GM23338 (cell line): ENCODE measurements at regions not wholly inside any gene's neighbourhood (a gene's known extent, or its start where the extent isn't known, plus 50 kb on each side); places are given as distances from the start of the nearest gene placed in this dataset.
A peak's percentile ranks its signal among the peaks of the same experiment; 100 is the strongest.

ENCODE experiments used
- ATAC-seq: fragments of 200-7000 bp; cut with Tn5 transposase; 3 replicates; pipeline ENCODE4 v1.9.1; 2020
- DNase-seq: peaks from one replicate; pipeline ENCODE4 v3.0.0-alpha.2; 2015; ENCODE audit warnings: low spot score
- H2AFZ ChIP-seq: fragments of 200-600 bp; sonication (generic); 2 replicates; pipeline ENCODE4 v1.8.0; 2016; ENCODE audit warnings: antibody characterized with exemption, mild to moderate bottlenecking, moderate library complexity
- H3F3A ChIP-seq: fragments of 200-600 bp; sonication (generic); replicated peaks from 2 replicates; pipeline ENCODE4 v1.8.0; 2017; ENCODE audit warnings: antibody characterized with exemption, mixed run types, low read depth
- H3K27ac ChIP-seq: fragments of 200-600 bp; sonication (generic); 2 replicates; pipeline ENCODE4 v1.6.1; 2016; ENCODE audit warnings: low read depth
- H3K27me3 ChIP-seq: fragments of 200-600 bp; sonication (generic); 2 replicates; pipeline ENCODE4 v1.8.0; 2016; ENCODE audit warnings: mild to moderate bottlenecking, mixed run types, moderate library complexity; ENCODE audit not compliant: insufficient read depth
- H3K36me3 ChIP-seq: fragments of 200-600 bp; sonication (generic); 2 replicates; pipeline ENCODE4 v1.8.0; 2016; ENCODE audit warnings: mild to moderate bottlenecking; ENCODE audit not compliant: insufficient read depth
- H3K4me1 ChIP-seq: fragments of 200-600 bp; sonication (generic); 2 replicates; pipeline ENCODE4 v1.8.0; 2016; ENCODE audit warnings: mild to moderate bottlenecking, moderate library complexity; ENCODE audit not compliant: insufficient read depth
- H3K4me2 ChIP-seq: fragments of 200-600 bp; sonication (generic); 2 replicates; pipeline ENCODE4 v1.7.1; 2017; ENCODE audit warnings: mixed run types
- H3K4me3 ChIP-seq: fragments of 200-600 bp; sonication (generic); 2 replicates; pipeline ENCODE4 v1.6.1; 2016; ENCODE audit warnings: mixed run types
- H3K79me2 ChIP-seq: fragments of 200-600 bp; sonication (generic); replicated peaks from 2 replicates; pipeline ENCODE4 v1.8.0; 2017; ENCODE audit warnings: mild to moderate bottlenecking; ENCODE audit not compliant: insufficient read depth
- H3K9me2 ChIP-seq: fragments of 200-600 bp; sonication (generic); 2 replicates; pipeline ENCODE4 v1.8.0; 2017; ENCODE audit not compliant: insufficient read depth
- H4K20me1 ChIP-seq: fragments of 200-600 bp; sonication (generic); replicated peaks from 2 replicates; pipeline ENCODE4 v1.8.0; 2017; ENCODE audit warnings: mild to moderate bottlenecking; ENCODE audit not compliant: insufficient read depth
- H3K27ac Mint-ChIP-seq: 2 replicates; pipeline ENCODE4 v1.8.0; 2020; ENCODE audit warnings: inconsistent platforms, mild to moderate bottlenecking, moderate library complexity, mixed read lengths
- H3K27me3 Mint-ChIP-seq: 3 replicates; pipeline ENCODE4 v1.8.0; 2022; ENCODE audit warnings: low read depth, mild to moderate bottlenecking, moderate library complexity, mixed read lengths, inconsistent platforms; ENCODE audit not compliant: insufficient read depth, poor library complexity
- H3K36me3 Mint-ChIP-seq: 3 replicates; pipeline ENCODE4 v1.8.0; 2021; ENCODE audit warnings: low read depth, mild to moderate bottlenecking, inconsistent platforms, moderate library complexity, mixed read lengths
- H3K4me1 Mint-ChIP-seq: 3 replicates; pipeline ENCODE4 v1.8.0; 2020; ENCODE audit warnings: mild to moderate bottlenecking, inconsistent platforms, mixed read lengths
- H3K4me3 Mint-ChIP-seq: 3 replicates; pipeline ENCODE4 v1.8.0; 2021; ENCODE audit warnings: moderate library complexity, mild to moderate bottlenecking, inconsistent platforms, mixed read lengths
- H3K9me3 Mint-ChIP-seq: 3 replicates; pipeline ENCODE4 v1.8.0; 2020; ENCODE audit warnings: moderate library complexity, mild to moderate bottlenecking, inconsistent platforms, mixed read lengths
- CREB1 ChIP-seq: fragments of 250-450 bp; sonication (Bioruptor Pico); IDR thresholded peaks from 2 replicates; pipeline ENCODE4 v1.5.0; 2020; ENCODE audit warnings: low read depth, mild to moderate bottlenecking, moderate library complexity
- EZH2 ChIP-seq: fragments of 200-600 bp; sonication (generic); IDR thresholded peaks from one replicate; pipeline ENCODE4 v1.8.0; 2017; ENCODE audit warnings: antibody characterized with exemption, mild to moderate bottlenecking, low read depth; ENCODE audit not compliant: unreplicated experiment
- EZH2phosphoT487 ChIP-seq: fragments of 200-600 bp; sonication (generic); IDR thresholded peaks from one replicate; pipeline ENCODE4 v1.8.1; 2018; ENCODE audit warnings: antibody characterized with exemption; ENCODE audit not compliant: unreplicated experiment
- JUNB ChIP-seq: IDR thresholded peaks from one replicate; pipeline ENCODE4 v1.6.1; 2016; ENCODE audit warnings: antibody characterized with exemption; ENCODE audit not compliant: unreplicated experiment
- NANOG ChIP-seq: IDR thresholded peaks from 2 replicates; pipeline ENCODE4 v1.6.1; 2016; ENCODE audit warnings: antibody characterized with exemption, borderline replicate concordance
- POLR2AphosphoS5 ChIP-seq: IDR thresholded peaks from 2 replicates; pipeline ENCODE4 v1.6.1; 2016; ENCODE audit warnings: antibody characterized with exemption, low read depth
- STAT1 ChIP-seq: IDR thresholded peaks from one replicate; pipeline ENCODE4 v1.6.1; 2016; ENCODE audit warnings: antibody characterized with exemption; ENCODE audit not compliant: unreplicated experiment
- ZNF114 ChIP-seq: fragments of 250-450 bp; sonication (Bioruptor Pico); IDR thresholded peaks from 2 replicates; pipeline ENCODE4 v1.5.0; 2020; ENCODE audit warnings: mild to moderate bottlenecking, moderate library complexity
- ZNF331 ChIP-seq: fragments of 250-450 bp; sonication (Bioruptor Pico); IDR thresholded peaks from 2 replicates; pipeline ENCODE4 v1.5.0; 2020; ENCODE audit warnings: low read depth, mild to moderate bottlenecking, moderate library complexity
- TF ChIP-seq, protein P1 (sequence below), 2 experiments: fragments of 200-600 bp in 1 of 2; sonication (generic) in 1 of 2; conservative IDR thresholded peaks; 2 replicates each; pipeline versions ENCODE4 v1.5.1 to v1.6.1; 2016 to 2017; ENCODE audit warnings: antibody characterized with exemption in 2 of 2, low read depth in 2 of 2, mild to moderate bottlenecking in 2 of 2, moderate library complexity in 1 of 2
- TF ChIP-seq, protein P2 (sequence below): IDR thresholded peaks from 2 replicates; pipeline ENCODE4 v1.6.1; 2016; ENCODE audit warnings: antibody characterized with exemption
- TF ChIP-seq, protein P3 (sequence below): IDR thresholded peaks from one replicate; pipeline ENCODE4 v1.6.1; 2018; ENCODE audit warnings: antibody characterized with exemption; ENCODE audit not compliant: unreplicated experiment
- TF ChIP-seq, protein P4 (sequence below): fragments of 250-450 bp; sonication (Bioruptor Pico); IDR thresholded peaks from 2 replicates; pipeline ENCODE4 v1.5.0; 2020; ENCODE audit warnings: mild to moderate bottlenecking, moderate library complexity

DNA sequence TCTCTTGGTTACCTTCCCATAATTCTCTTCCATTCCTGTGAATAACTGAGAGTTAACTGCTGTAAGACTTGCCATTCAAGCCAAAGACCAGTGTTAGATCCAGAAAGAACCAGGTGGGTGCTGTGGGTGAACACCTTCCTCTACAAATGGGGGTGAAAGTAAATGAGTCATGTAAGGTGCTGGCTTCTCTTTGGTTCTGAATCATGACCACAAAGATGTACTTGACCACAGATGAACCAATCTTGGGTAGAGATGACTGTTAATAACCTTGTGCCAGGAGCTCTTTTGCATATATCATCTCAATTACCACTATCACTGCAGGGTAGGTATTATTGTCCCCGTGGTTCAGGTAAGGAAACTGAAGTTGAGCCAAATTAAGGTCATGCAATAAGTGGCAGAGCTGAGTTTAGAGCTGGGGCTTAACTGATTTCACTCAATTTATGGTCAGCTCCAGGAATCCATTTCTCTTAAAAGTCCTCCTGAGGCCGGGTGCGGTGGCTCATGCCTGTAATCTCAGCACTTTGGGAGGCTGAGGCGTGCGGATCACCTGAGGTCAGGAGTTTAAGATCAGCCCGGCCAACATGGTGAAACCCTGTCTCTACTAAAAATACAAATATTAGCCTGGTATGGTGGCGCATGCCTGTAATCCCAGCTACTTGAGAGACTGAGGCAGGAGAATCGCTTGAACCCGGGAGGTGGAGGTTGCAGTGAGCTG, 244.9 kb upstream of the CXCR4 start:
- no peaks in the 10 kb centered on the region; the same call in 2 of the 3 replicates for H3K9me3 Mint-ChIP-seq
- Histone ChIP-seq H3K27ac (no peak overlapping the region), H3K4me2 (no peak overlapping the region), H3K4me3 (no peak overlapping the region), H3K27me3 (no peaks in the 10 kb centered on the region), H3K4me1 (0 out of 2 replicates have a peak, but pooled peaks cover 4% of the 10 kb centered on the region), H2AFZ (peak overlapping the region; percentile 87; the same call in 1 of the 2 replicates), H3K9me2 (peaks cover 5% of the 10 kb centered on the region; the same call in 1 of the 2 replicates), H3K36me3 (no peaks in the 10 kb centered on the region; the same call in 1 of the 2 replicates), H4K20me1 (no peaks in the 10 kb centered on the region), H3F3A (no peaks in the 10 kb centered on the region), H3K79me2 (no peaks in the 10 kb centered on the region)
- H3K4me3 Mint-ChIP-seq = no peak overlapping the region
- TF ChIP-seq EZH2 = no peak
- TF ChIP-seq NANOG = no peak
- TF ChIP-seq, protein P1, sequence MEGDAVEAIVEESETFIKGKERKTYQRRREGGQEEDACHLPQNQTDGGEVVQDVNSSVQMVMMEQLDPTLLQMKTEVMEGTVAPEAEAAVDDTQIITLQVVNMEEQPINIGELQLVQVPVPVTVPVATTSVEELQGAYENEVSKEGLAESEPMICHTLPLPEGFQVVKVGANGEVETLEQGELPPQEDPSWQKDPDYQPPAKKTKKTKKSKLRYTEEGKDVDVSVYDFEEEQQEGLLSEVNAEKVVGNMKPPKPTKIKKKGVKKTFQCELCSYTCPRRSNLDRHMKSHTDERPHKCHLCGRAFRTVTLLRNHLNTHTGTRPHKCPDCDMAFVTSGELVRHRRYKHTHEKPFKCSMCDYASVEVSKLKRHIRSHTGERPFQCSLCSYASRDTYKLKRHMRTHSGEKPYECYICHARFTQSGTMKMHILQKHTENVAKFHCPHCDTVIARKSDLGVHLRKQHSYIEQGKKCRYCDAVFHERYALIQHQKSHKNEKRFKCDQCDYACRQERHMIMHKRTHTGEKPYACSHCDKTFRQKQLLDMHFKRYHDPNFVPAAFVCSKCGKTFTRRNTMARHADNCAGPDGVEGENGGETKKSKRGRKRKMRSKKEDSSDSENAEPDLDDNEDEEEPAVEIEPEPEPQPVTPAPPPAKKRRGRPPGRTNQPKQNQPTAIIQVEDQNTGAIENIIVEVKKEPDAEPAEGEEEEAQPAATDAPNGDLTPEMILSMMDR (conservative IDR thresholded peaks at IDR 0.05; ENCODE audit: low read depth in 2 of 2) = no peak
- no peak for TF ChIP-seq JUNB
- TF ChIP-seq, protein P2, sequence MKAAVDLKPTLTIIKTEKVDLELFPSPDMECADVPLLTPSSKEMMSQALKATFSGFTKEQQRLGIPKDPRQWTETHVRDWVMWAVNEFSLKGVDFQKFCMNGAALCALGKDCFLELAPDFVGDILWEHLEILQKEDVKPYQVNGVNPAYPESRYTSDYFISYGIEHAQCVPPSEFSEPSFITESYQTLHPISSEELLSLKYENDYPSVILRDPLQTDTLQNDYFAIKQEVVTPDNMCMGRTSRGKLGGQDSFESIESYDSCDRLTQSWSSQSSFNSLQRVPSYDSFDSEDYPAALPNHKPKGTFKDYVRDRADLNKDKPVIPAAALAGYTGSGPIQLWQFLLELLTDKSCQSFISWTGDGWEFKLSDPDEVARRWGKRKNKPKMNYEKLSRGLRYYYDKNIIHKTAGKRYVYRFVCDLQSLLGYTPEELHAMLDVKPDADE = no peak
- TF ChIP-seq STAT1 = no peak
- TF ChIP-seq ZNF114 (CRISPR knock-in tag) = no peak
- TF ChIP-seq, protein P3, sequence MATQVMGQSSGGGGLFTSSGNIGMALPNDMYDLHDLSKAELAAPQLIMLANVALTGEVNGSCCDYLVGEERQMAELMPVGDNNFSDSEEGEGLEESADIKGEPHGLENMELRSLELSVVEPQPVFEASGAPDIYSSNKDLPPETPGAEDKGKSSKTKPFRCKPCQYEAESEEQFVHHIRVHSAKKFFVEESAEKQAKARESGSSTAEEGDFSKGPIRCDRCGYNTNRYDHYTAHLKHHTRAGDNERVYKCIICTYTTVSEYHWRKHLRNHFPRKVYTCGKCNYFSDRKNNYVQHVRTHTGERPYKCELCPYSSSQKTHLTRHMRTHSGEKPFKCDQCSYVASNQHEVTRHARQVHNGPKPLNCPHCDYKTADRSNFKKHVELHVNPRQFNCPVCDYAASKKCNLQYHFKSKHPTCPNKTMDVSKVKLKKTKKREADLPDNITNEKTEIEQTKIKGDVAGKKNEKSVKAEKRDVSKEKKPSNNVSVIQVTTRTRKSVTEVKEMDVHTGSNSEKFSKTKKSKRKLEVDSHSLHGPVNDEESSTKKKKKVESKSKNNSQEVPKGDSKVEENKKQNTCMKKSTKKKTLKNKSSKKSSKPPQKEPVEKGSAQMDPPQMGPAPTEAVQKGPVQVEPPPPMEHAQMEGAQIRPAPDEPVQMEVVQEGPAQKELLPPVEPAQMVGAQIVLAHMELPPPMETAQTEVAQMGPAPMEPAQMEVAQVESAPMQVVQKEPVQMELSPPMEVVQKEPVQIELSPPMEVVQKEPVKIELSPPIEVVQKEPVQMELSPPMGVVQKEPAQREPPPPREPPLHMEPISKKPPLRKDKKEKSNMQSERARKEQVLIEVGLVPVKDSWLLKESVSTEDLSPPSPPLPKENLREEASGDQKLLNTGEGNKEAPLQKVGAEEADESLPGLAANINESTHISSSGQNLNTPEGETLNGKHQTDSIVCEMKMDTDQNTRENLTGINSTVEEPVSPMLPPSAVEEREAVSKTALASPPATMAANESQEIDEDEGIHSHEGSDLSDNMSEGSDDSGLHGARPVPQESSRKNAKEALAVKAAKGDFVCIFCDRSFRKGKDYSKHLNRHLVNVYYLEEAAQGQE = no peak
- TF ChIP-seq ZNF331 (CRISPR knock-in tag) = no peak
- TF ChIP-seq, protein P4, sequence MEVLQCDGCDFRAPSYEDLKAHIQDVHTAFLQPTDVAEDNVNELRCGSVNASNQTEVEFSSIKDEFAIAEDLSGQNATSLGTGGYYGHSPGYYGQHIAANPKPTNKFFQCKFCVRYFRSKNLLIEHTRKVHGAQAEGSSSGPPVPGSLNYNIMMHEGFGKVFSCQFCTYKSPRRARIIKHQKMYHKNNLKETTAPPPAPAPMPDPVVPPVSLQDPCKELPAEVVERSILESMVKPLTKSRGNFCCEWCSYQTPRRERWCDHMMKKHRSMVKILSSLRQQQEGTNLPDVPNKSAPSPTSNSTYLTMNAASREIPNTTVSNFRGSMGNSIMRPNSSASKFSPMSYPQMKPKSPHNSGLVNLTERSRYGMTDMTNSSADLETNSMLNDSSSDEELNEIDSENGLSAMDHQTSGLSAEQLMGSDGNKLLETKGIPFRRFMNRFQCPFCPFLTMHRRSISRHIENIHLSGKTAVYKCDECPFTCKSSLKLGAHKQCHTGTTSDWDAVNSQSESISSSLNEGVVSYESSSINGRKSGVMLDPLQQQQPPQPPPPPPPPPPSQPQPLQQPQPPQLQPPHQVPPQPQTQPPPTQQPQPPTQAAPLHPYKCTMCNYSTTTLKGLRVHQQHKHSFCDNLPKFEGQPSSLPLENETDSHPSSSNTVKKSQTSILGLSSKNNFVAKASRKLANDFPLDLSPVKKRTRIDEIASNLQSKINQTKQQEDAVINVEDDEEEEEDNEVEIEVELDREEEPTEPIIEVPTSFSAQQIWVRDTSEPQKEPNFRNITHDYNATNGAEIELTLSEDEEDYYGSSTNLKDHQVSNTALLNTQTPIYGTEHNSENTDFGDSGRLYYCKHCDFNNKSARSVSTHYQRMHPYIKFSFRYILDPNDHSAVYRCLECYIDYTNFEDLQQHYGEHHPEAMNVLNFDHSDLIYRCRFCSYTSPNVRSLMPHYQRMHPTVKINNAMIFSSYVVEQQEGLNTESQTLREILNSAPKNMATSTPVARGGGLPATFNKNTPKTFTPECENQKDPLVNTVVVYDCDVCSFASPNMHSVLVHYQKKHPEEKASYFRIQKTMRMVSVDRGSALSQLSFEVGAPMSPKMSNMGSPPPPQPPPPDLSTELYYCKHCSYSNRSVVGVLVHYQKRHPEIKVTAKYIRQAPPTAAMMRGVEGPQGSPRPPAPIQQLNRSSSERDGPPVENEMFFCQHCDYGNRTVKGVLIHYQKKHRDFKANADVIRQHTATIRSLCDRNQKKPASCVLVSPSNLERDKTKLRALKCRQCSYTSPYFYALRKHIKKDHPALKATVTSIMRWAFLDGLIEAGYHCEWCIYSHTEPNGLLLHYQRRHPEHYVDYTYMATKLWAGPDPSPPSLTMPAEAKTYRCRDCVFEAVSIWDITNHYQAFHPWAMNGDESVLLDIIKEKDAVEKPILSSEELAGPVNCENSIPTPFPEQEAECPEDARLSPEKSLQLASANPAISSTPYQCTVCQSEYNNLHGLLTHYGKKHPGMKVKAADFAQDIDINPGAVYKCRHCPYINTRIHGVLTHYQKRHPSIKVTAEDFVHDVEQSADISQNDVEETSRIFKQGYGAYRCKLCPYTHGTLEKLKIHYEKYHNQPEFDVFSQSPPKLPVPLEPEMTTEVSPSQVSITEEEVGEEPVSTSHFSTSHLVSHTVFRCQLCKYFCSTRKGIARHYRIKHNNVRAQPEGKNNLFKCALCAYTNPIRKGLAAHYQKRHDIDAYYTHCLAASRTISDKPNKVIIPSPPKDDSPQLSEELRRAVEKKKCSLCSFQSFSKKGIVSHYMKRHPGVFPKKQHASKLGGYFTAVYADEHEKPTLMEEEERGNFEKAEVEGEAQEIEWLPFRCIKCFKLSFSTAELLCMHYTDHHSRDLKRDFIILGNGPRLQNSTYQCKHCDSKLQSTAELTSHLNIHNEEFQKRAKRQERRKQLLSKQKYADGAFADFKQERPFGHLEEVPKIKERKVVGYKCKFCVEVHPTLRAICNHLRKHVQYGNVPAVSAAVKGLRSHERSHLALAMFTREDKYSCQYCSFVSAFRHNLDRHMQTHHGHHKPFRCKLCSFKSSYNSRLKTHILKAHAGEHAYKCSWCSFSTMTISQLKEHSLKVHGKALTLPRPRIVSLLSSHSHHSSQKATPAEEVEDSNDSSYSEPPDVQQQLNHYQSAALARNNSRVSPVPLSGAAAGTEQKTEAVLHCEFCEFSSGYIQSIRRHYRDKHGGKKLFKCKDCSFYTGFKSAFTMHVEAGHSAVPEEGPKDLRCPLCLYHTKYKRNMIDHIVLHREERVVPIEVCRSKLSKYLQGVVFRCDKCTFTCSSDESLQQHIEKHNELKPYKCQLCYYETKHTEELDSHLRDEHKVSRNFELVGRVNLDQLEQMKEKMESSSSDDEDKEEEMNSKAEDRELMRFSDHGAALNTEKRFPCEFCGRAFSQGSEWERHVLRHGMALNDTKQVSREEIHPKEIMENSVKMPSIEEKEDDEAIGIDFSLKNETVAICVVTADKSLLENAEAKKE (CRISPR knock-in tag) = no peak
- TF ChIP-seq EZH2phosphoT487 = no peak
- no peak for TF ChIP-seq CREB1
- TF ChIP-seq POLR2AphosphoS5 = no peak
- H3K27me3 Mint-ChIP-seq = no peaks in the 10 kb centered on the region
- ATAC-seq = no peak
- DNase-seq = no peak
- no peaks in the 10 kb centered on the region for H3K36me3 Mint-ChIP-seq
- no peak overlapping the region for H3K27ac Mint-ChIP-seq
- peaks cover 6% of the 10 kb centered on the region; the same call in 1 of the 3 replicates for H3K4me1 Mint-ChIP-seq
